SK-N-MC (cell line): ENCODE measurements at regions not wholly inside any gene's neighbourhood (a gene's known extent, or its start where the extent isn't known, plus 50 kb on each side); places are given as distances from the start of the nearest gene placed in this dataset.

Experiments used
- EZH2 ChIP-seq: fragments of 200-600 bp; sonication (generic); IDR thresholded peaks from one replicate; pipeline ENCODE4 v1.6.1; 2017; ENCODE audit warnings: antibody characterized with exemption
- FOXP2 ChIP-seq: optimal IDR thresholded peaks from 2 replicates; pipeline ENCODE3; 2011; ENCODE audit warnings: mild to moderate bottlenecking, moderate library complexity; ENCODE audit not compliant: insufficient read depth; ENCODE audit errors: extremely low read length, control extremely low read depth
- POLR2AphosphoS5 ChIP-seq: IDR thresholded peaks from 2 replicates; pipeline ENCODE4 v1.6.1; 2012; ENCODE audit warnings: mild to moderate bottlenecking, low read depth, low read length, borderline replicate concordance

DNA sequence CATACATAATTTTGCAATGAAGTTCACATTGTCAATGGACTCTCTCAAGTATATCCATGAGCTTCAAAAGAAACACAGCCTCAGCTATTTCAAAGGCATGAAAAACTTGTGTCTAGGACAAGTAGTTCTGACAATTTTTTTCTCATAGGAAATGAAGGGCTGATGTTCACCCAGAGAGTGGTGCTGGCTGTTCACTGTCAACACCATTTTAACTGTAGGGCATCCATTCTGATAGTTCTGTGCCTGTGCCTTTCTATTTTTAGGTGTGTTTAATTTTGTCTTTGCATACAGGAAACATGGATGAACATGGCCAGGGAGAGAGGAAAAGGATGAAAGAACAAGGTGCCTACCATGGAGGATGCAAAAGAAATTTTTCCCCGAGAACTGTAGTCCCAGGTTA lies 135.3 kb upstream of the MAP9 start:
- TF ChIP-seq EZH2 (no peak), POLR2AphosphoS5 (no peak), FOXP2 (no peak)
